HG03558 (cell line): ENCODE measurements at regions not wholly inside any gene's neighbourhood (a gene's known extent, or its start where the extent isn't known, plus 50 kb on each side); places are given as distances from the start of the nearest gene placed in this dataset.
"Not testable (repeated sequence)": the region's sequence is repeated elsewhere in the genome, so short reads cannot be mapped to it uniquely, and the experiment has no call there.

Experiments used
- ATAC-seq: cut with Tn5 transposase; IDR thresholded peaks from one replicate; pipeline ENCODE4 v1.9.1; 2021; ENCODE audit warnings: moderate number of reproducible peaks; ENCODE audit not compliant: unreplicated experiment; ENCODE audit errors: extremely low read depth

DNA sequence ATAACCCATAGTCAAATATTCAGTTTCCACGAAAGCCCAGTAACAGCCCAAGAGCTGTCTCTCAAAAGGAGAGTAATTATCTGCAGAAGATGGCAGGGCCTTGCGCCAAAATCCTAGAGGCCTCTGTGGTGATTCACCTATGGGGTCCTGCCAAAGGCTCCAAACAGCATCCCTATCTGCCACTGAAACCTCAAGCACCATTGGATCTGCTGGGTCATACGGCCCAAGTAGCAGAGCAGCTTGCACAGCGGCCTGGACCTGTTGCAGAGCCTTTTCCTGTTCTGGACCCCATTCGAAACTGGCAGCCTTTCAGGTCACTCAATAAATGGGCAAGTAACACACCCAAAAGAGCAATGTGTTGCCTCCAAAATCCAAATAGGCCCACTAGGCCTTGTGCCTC lies 183.2 kb upstream of the IPO5 start:
- not testable (repeated sequence) for ATAC-seq

DNA sequence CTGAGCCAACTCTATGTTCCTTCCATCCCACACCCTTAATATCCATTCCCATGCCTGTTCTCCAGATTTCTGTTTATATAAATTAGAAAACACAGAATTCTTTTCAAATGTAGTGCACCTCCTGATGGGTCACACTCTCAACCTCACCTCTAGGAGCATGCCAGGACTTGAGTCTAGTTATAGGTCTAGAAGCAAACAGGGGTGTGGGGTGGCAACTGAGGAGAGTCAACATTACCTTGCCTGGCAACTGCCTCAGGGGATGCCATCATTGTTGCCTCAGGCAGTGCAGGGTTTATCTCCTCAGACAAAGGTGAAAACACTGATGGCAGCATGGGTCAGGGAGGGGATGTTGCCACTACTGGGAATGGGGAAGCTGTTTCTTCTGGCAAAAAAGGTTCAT lies 181.0 kb upstream of the IPO5 start:
- ATAC-seq: not testable (repeated sequence)

DNA sequence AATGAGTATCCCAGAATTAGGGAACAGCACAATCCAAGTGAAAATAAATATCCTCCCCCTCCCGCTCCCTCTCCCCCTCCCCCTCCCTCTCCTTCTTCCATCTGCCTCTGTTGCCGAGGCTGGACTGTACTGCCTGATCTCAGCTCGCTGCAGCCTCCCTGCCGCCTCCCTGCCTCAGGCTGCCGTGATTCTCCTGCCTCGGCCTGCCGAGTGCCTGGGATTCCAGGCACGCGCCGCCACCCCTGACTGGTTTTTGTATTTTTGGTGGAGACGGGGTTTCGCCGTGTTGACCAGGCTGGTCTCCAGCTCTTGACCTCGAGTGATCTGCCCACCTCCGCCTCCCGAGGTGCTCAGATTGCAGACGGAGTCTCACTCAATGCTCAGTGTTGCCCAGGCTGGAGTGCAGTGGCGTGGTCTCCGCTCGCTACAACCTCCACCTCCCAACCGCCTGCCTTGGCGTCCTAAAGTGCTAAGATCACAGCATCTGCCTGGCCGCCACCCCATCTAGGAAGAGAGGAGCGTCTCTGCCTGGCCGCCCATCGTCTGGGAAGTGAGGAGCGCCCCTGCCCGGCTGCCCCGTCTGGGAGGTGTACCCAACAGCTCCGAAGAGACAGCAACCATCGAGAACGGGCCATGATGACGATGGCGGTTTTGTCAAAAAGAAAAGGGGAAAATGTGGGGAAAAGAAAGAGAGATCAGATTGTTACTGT lies 178.9 kb upstream of the IPO5 start:
- not testable (repeated sequence) for ATAC-seq

DNA sequence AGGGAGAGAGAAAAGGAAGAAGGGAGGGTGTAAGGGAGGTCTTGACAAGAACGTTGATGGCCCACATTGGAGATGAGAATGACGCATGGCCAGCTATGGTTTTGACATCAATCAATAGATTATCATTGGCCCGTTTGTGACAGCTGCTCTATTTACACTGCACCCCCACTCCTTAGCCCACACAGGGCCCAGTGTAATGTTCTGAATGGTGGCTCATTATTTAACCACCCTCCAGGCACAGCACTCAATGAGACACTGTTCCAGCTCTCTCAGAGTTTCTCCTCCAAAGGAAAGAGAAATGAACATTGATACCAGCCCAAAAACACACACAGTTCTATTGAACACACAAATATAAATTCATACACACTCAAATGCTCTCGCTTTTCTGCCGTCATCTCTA lies 173.0 kb upstream of the IPO5 start:
- no peak for ATAC-seq

DNA sequence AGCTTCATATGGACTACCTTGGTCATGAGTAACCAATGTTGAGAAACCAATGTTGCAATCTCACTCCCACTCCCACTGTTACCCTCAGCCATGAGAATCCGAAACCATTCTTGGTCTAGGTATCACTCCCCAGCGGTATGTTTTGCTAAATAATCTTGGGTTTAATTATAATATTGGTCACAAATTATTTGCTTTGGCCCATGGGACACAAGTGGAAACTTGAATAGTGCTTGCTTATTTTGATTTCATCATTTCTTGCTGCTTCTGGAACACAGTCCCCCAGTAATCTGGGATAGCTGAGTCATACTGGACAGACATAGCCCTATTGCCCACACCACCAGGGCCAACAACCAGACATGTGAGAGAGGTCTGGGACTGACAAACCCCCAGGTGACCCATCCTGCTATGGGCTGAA lies 171.6 kb upstream of the IPO5 start:
- no peak for ATAC-seq

DNA sequence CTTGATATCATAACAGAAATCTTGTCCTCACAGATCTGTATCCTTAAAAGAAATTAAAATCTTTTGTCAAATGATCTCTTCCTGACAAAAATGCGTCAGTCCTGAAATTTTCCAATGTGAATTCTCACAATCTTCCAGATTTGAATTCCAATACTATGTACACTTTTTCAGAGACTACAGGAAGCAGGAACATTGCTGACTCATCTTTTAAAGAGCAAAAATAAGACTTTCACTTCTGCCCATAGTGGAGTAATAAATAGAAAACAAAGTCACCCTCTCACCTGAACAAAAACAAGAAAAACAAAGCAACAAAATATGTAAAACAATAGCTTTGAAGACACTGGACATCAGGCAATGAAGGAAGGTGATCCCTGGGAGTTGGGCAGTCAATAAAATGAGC lies 167.0 kb upstream of the IPO5 start:
- no peak for ATAC-seq

DNA sequence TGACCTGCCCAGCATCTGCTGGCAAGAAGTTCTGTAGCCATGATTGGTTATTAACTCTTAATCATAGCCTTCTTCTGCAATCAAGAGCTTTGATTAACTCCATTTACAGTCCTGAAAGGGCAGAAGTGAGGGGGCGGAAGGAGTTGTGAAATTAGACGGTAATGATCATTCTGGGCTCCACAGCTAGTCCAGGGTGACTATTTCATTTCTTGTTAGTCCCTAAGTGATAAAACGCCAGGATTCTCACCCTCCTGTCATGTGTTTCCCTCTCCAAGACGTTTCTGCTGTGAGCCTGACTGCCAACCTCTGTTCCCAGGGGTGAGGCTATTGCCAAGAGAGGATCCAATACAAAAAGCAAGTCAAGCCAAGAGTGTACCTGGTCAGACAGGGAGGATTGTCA lies 155.9 kb upstream of the IPO5 start:
- ATAC-seq: no peak

DNA sequence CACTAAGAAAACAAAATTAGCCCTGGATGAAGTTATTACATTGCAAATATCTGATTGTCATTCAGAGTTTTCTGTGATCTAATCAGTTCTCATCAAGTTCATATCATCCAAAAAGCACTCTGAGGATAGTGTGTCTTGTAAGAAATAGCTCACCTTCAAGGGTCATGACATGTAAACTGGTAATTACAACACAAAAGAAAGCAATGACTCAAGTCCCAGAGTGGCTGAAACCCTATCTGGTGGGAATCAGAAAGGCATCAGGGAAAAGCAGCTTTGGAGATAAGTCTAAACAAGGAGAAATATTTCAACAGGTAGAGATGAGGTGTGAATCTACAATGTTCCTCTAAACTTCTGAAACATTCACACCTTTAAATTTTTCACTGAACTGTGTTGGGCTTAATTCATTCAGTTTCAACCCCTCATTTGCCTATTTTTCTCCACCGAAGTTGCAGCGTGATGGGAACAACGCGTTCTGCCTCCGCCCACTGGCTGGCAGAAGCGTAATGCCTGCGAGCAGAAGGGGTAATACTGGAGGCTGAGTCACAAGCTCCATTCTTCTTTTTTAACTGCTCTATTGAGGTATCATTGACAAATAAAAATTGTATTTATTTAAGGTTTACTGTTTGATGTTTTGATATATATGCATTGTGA lies 155.2 kb upstream of the IPO5 start:
- ATAC-seq: no peak

DNA sequence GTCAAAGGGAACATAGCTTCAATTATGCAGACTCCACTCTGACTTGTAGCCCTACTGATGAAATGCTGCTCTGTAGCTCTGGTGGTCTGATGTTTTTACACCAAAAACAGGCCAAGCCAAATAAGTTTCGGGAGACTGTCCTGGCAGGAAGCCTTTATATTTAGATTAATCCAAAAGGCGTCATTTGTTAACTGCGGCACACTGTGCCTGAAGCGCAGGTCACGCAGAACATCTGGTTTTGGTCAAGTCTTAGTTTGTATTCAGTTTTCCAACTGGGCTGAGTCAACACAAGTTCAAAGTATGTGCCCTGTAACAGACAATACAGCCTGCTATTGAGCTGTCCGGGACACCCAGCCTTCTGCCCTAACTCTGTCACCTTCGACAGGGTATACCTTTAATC lies 154.6 kb upstream of the IPO5 start:
- no peak for ATAC-seq

DNA sequence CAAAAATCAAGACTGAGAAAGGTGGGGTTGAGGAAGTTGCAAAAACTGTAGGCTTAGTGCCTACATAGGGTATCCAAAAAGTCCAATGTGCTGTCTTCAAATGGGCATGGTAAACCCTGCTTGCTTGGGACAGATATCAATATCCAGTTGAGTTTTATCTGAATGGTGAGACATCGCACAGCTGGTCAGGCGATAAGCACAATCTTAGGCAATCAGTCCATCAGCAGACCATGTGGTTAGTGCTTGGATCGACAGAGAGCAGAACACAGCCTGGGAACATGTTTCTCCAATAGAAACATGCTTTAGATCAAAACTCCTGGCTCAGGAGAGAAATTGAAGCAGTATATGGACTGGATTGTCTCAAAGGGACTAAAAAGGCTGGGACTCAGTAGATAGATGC lies 151.3 kb upstream of the IPO5 start:
- ATAC-seq: no peak

DNA sequence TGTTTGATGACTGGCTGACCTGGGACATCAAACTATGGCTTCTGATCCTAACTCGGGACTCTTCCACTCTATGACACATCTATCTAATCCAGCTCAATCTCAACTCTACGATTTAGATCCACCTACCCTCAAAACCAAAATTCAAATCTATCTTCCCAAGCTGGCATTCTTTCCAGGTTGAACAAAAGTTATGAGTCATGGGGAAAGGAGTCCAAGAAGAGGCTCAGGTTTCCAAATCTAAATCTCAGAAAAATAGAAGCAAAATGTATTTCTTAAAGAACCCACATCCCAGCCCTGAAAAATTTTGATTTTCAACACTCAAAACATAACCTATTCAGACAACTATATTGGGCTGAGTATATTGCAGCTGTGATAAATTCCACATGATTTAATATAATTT lies 143.9 kb upstream of the IPO5 start:
- ATAC-seq: no peak

DNA sequence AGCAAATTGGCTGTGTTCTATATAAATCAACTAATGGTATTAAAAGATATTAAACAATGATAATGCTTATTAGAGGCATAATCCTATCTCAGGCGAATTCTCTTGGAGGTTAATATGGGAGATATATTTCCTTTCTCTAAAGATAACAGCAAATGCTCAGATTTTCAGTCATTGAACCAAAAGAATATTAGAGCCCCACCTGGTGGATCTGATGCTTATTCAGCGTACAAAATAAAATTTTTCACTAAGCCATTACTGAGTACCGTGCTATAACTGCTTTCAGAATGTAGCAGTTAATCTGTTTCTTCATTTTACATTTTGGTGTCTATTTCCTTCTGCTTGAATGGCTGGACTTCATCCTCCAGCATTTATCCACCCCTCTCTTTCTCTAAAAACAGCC lies 143.3 kb upstream of the IPO5 start:
- ATAC-seq: no peak

DNA sequence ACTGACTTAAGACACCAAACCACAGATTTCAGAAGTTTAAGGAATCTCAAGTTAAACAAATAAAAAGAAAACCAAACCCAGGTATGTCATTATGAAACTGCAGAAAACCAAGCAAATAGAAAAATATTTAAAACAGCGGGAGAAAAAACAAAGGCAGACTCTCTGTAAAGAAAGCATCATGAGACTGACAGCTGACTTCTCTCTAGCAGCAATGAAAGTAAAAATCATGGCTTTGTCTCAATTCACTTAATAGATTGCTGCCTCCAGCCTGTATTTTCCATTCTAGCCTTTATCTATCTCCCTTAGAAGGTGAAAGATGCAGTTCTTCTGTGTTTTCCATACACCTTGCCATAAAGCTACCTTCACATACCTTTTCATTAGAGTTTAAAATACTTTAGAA lies 131.1 kb upstream of the IPO5 start:
- no peak for ATAC-seq

DNA sequence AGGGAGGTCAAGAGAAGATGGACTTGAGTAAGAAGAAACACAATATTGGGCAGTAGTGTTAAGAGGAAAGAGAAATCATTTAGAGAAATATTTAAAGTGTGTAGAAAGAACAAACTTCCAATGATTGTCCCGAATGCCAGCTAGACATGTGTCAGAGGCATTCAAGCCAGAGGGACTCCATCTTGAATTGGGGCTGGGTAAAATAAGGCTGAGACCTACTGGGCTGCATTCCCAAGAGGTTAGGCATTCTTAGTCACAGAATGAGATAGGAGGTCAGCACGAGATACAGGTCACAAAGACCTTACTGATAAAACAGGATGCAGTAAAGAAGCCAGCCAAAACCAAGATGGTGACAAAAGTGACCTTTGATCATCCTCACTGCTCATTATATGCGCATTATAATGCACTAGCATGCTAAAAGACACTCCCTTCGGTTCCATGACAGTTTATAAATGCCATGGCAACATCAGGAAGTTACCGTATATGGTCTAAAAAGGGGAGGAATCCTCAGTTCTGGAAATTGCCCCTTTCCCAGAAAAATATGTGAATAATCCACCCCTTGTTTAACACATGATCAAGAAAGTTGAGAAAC lies 127.0 kb upstream of the IPO5 start:
- no peak for ATAC-seq

DNA sequence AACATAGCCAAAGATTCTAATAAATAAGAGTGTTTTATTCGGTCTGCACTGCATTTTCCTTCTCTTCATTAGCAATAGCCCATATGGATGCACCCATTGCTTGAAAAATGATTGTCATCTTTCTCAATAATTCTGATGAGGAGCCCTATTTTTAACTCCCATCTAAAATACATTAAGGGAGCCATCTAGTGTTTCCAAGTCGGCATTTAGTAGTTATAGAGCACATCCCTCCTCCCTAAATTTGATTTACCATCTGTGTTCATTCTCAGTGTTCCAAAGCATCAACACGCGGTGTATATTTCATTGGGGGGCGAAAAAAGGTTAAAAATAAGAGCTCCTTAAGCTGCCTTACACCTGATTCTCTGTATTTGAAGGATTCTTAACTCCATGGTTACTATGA lies 119.2 kb upstream of the IPO5 start:
- no peak for ATAC-seq

DNA sequence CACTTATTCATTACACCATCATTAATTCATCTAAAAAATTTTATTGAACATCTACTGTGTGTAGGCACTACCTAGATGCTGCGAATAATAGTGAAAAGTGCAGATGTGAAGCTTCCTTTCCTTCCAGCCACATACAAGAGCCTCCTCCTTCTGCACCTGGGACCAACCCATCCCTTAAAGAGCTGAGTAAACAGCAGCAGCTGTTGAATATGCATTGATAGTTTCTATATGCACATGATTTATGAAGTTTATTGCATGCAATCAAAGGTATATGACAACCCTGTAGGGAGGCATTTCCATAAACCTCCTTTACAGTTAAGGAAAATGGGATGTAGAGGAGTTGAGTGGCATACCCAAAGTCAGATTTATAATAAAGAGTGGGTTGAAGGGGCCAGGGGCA lies 110.3 kb upstream of the IPO5 start:
- ATAC-seq: no peak

DNA sequence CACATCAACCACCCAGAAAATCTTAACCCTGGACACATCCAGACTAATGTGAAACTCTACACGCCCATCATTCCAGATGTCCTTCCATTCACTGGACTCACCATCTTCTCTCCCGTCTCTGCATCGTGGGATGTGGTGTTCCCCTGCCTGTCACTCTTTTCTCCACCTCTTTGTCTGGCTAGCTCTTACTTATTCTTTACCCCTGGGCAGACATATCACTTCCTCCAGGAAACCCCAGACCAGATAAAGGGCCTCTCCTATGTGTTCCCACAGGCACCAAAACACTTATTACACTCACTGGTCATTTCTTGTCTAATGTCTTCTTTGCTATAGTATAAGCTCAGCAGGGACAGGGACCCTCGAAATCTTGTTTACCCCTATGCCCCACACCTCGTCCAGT lies 109.3 kb upstream of the IPO5 start:
- ATAC-seq: no peak

DNA sequence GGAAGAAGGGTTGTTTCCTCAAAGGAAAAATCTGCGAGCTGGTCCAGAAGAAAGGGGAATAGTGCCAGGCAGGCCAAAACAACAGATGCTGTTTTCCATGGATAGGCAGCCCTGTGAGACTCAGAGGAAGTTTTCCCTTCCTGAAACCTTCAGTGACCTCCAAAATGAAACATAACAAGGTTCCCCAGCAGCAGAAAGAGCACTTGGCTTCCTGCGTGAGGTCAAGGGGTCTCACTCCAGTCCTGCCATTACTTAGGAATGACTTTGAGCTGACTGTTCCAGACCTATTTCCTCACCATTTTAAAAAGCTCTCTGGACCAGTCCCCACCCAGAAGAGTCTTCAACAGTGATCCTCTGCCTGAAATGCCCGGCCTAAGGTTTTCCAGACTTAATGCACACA lies 104.6 kb upstream of the IPO5 start:
- ATAC-seq: no peak

DNA sequence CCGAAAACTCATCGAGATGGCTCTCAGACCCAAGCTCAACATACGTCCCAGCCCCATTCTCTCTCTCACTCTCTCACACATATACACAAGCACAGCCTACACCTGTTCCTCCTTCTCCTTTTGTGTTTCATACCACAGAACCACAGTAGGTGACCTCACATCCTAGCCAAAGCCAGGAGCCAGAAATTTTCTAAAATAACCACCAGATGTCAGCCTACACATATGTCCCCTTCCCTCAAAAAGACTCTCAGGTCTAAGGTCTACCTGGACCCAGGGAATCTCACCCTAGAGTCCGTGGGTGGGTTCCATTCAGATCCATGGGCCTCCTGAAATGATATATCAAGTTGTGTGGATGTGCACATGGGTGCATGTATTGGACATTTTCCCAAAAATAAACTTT lies 104.2 kb upstream of the IPO5 start:
- ATAC-seq: peak; percentile 89

DNA sequence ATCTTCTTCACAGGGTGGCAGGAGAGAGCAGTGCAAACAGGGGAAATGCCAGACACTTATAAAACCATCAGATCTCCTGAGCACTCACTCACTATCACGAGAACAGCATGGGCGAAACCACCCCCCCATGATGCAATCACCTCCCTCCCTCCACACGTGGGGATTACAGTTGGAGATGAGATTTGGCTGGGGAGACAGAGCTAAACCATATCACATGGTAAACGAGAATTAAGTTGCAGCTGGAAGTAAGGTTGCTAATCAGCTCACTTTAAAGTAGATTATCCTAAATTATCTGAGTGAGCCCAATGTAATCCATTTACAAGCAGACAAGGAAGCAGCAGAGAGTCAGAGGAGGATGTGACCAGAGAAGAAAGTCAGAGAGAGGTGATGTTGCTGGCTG lies 102.2 kb upstream of the IPO5 start:
- ATAC-seq: no peak

DNA sequence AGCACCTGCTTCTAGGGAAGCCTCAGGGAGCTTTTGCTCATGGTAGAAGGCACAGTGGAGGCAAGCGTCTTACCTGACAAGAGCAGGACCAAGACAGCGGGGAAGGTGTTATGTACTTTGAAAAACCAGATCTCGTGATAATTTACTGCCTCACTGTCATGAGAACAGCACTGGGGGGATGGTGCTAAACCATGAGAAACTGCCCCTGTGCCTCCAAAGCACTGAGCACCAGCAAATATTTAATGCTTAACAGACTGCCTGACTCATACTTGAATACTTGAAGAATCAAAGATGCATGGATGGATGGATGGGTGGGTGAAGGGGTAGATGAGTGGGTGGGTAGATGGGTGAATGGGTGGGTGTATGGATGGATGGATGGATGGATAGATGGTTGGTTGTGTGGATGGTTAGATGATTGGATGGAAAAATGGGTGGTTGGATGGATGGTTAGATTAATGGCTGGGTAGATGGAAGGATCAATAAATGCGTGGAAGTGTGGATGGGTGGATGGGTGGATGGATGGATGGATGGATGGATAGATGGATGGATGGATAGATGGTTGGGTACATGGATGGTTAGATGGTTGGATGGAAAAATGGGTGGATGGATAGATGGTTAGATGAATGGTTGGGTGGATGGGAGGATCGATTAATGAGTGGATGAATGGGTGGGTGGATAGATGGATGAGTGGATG lies 101.1 kb upstream of the IPO5 start:
- ATAC-seq: no peak
